Hematopoietic multipotent progenitor cell treated with erythropoietin and hydrocortisone succinate and interleukin-3 and kit ligand, for 15 days (in vitro differentiated cells): ENCODE measurements at regions not wholly inside any gene's neighbourhood (a gene's known extent, or its start where the extent isn't known, plus 50 kb on each side); places are given as distances from the start of the nearest gene placed in this dataset.

ENCODE experiments used
- DNase-seq: peaks from one replicate; pipeline ENCODE4 v3.0.0-alpha.2; 2015; ENCODE audit warnings: low spot score

- no peak for DNase-seq
Observed at GRCh38 chr16:55118701-55119260, 188.1 kb downstream of the IRX5 start.

DNA sequence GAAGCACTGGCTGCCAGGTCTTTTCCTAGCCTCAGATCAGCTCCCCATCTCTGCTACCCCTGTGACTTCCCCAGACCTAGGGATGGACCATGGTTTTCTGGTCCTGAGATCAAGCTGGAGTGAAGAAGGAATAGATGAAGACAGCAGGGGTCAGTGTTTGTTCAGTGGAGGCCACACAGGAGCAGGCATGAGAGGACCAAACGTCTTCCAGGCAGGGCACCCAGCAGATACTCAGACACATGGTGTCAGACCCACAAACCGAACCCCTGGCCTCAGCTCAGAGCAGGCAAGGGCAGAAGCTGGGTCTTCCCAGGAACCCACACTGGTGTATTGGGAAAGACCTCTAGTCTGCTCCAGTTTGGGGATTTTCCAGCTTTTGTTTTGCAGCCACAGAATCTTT is 189.7 kb downstream of the IRX5 start:
- DNase-seq: no peak

GRCh38 chr16:55120826-55121225 is 190.2 kb downstream of the IRX5 start:
- no peak for DNase-seq

DNA sequence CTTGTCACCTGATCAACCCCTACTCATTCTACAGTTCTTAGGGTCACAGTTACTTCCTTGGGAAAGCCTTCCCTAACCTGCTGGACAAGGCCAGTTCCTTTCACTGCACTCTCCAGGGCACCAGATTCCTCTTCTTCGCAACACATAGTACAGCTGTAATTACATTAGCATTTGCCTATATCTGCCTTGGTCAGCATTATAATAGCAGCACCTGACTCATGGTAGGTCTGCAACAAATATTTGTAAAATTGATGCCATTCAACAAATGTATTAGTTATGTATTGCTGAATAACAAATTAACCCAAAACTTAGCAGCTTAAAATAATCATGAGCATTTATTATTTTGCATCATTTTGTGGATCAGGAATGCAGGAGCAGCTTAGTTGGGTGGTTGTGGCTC is 193.0 kb downstream of the IRX5 start:
- DNase-seq: no peak

- no peak for DNase-seq
Observed at GRCh38 chr16:55125818-55126385, 195.2 kb downstream of the IRX5 start.

GRCh38 chr16:55126456-55126855 is 195.8 kb downstream of the IRX5 start:
- no peak for DNase-seq

DNA sequence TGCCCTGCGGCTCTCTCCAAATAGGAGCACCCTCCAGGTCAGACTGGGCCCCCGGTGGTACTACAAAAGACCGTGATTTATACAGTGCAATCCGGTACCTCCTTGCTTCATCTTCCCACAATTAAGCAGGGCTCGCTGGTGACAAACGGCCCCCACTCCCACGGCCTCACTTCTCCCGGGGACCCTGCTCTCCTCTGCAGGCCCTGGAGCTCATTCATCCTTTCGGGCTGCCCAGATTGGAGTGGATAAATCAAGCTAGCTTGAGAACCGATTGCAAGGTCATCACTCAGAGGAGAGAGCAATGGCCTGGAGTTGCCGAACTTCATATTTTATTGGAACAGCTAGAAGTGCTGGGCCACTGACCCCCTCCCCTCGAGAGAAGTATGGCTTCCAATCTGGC is 193.5 kb upstream of the IRX6 start:
- DNase-seq: no peak

GRCh38 chr16:55130911-55131310 is 193.1 kb upstream of the IRX6 start:
- DNase-seq: no peak

GRCh38 chr16:55133654-55134053 is 190.3 kb upstream of the IRX6 start:
- DNase-seq: no peak

DNA sequence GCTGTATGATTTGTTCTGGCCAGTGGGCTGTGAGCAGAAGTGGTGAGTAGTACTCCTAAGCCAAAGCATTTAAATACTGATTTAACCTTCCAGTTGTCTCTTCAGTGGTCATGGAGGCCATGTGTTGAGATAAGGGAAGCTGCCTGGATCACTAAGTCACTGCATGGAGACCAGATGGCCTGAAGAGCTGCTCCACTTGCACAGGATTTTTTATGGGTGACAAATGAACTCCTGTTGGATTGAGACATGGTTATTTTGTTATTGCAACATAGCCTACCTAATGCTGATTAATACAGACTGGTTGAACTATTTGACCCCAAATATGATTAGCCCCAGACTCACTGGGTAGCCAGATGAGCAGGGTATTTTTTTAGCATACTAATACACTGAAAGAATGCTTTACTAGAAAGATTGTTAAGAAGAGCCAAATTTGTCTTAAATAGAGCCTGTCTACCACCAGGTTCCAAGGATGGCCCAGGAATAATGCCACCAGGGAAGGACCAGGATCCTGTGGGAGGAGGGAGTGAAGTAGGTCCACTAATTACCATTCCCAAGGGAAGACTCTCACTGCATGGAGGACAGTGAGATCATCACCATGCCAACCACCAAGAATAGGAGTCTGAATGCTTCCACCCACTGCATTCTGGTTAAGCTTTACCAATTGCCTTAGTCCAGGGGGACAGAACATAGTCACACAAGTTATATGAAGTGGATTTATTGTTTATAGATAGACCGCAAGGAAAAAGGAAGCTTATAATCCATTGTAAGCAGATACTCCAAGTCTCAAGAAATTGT is 187.4 kb upstream of the IRX6 start:
- DNase-seq: no peak

- DNase-seq: no peak
Observed at GRCh38 chr16:55138298-55138697, 185.7 kb upstream of the IRX6 start.

DNA sequence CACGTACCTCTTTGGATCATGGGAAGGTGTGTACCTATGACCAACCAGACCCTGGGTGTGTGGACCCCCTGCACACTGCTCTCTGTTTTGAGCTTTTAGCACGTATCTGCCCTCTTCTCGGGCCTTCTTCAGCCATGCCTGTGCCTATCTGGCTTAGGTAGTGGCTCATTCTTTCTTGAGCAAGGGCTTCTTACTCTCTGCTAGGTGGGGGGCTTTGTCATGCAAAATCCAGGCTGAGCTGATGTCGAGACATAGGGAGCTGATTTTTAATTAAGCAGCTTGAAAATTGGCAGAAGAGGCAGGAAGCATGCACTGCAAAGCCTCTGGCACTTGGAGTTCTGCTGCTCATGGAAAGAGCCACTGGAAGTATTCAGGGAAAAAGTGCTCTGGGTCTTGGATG is 181.6 kb upstream of the IRX6 start:
- DNase-seq: no peak

DNA sequence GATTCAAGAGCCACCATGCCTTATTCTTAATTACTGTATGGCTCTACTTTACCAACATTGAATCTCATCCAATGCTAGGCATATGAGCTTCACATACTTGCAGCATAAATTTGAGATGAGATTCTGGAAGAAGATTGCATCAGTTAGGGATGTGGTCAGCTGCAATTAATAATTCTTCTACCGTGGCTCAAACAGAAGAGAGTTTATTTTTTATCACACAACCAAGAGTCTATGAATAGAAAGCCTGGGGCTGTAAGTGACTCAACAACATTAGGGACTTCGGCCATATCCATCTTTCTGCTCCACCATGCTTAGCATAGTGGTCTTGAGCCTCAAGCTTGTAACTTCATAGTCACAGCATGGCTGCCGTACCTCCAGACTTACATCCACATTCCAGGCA is 179.4 kb upstream of the IRX6 start:
- DNase-seq: no peak

DNA sequence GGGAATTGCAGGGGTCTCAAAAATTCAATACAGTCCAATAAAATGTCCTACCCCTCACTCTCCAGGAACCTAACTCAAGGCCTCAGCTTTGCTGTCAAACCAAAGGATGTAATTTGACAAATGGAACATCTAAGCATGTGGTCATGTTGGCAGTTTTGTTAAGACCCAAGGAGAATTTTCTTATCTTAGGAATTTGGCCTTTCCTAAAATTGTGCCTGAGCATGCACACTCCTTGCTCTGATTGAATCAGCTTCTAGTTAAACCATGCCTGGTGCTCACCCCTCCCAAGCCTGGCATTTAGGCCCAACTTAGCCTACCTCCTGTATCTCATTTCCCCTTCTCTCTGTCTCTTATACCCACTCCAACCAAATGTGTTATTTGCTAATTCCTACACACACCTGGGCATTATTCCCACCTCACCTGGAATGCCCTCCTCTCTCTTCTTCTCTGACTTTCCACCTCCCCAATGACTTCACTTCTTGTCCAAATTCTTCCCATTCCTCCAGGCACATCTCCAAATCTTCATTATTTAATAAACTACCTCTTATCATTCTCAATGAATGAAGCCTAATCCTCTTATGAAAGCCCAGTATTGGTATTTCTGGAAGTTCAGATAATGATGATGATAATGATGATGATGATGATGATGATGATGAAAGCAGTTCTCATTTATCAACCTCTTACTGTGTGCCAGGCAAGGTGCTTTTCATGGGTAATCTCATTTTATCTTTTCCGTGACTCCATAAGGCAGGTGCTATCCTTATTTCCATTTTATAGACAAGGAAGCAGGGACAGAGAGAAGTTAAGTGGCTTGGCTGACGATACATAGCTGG is 178.0 kb upstream of the IRX6 start:
- DNase-seq: no peak

DNA sequence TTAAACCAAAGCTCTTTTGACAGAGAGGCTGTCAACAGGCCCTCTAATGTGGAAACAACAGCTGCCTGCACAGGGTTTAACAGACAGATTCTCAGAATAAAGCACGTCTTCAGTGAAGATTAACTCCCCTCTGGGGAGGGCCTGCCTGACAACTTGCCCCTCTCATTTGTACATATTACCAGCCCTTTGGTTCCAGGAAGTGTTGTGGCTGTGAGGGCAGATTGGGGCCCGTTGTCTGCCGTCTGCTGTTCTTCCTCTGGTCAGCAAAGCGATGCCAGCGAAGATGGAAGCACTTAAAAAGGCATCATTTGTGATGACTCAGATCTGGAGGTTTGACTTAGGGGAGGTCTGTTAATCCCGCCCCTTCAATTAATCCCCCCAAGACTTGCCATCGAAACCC is 177.0 kb upstream of the IRX6 start:
- DNase-seq: no peak

- DNase-seq: no peak
Observed at GRCh38 chr16:55147396-55147795, 176.6 kb upstream of the IRX6 start.

DNA sequence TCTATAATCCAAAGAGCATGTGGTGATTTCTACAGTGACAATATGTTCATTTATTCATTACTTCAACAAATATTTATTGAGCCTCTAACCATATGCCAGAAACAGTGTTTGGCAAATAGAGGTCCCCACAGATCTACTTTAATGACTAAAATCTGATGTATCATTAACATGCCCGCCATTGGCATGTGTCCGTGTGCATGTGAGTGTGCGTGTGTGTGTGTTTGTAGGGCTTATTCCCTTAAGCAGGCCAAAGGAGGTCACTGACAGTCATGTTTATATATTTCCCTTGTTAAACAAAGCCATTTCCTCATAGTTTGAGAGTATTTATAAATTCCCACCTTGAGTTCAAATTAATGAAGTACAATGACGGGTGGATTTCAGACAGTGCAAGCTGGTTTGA is 174.4 kb upstream of the IRX6 start:
- no peak for DNase-seq

DNA sequence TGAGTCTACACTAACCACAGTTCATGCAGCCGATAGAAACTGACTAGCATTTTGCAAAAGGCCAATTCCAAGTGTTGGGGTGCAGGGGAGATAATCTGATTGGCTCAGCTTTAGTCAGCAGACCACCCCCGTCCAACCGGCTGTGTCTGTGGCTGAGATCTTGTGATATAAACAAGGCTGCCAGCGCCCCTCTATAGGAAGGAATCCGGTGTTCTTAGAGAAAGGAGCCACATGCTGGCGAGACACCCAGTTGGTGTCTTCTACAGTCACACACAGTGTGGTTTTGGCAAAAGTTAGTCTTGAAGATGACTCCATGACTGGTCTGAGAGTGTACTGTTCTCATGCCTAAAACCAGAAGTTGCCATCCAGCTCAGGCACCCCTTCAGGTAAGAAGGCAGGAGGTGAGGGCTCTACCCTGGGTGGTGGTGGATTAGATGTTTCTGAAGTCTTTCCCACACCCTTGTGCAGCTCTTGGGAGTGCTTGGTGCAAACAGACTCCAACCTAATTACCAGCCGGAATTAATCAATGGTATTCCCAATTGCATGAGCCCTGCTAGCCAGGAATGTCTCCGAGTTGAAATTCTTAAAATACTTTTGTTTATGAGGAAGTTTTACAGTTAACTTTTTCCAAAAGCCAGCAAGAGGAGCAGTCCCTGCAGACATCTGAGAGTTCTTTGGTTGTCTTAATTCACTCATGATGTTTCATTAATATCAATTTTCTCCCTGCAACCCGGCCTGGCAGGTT is 172.3 kb upstream of the IRX6 start:
- no peak for DNase-seq

- DNase-seq: no peak
Observed at GRCh38 chr16:55152875-55153390, 171.1 kb upstream of the IRX6 start.

- no peak for DNase-seq
Observed at GRCh38 chr16:55154262-55154661, 169.7 kb upstream of the IRX6 start.

DNA sequence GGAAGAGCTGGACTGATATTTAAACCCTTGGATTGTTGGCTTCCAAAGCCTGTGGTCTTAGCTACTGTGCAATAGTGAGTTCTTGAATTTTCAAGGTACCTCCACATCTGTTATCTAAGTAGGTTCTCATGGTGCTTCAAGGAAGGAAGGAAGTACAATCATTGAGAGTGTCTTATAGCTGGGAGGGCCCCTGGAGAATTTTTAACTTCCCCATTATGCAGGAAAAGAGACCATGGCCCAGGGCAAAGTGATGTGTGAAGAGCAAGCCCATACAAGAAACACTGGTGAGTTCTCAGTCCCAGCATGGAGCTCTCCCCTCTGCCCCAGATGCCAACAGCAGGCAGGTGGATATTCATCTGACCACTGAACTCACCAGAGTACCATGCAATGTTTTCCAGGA is 169.0 kb upstream of the IRX6 start:
- DNase-seq: no peak

DNA sequence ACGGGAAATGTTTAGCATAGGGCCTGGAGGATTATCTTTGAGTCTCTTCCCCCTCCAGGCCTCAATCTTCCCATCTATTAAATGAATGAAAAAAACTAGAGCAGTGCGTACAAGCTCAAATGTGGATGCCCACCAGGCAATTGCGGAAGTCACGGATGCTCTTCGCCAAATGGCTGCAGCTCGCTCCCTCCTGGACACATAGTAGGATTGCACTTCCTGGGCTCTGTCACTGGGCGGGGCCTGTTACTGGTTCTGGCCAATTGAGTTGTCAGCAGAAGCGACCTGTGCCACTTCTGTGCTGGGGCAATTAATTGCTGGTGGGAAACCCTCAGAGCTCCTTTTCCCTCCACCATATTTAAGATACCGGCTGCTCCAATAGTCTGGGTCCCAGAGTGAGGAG is 168.2 kb upstream of the IRX6 start:
- no peak for DNase-seq
